Uterus (tissue), 3 donors: ENCODE measurements at regions not wholly inside any gene's neighbourhood (a gene's known extent, or its start where the extent isn't known, plus 50 kb on each side); places are given as distances from the start of the nearest gene placed in this dataset.

ENCODE experiments used
- DNase-seq, 2 donors: peaks; one replicate each; pipeline ENCODE4 v3.0.0-alpha.2; 2019 to 2020
- H3K27ac ChIP-seq, 2 donors: fragments of 200-600 bp; sonication (generic); 1 replicate in 1 of 2; 2 replicates in 1 of 2; pipeline ENCODE4 v1.5.1; 2016 to 2018
- H3K27me3 ChIP-seq, 2 donors: fragments of 200-600 bp; sonication (generic); one replicate each; pipeline ENCODE4 v1.5.1; 2018 to 2019; ENCODE audit warnings: control low read depth in 1 of 2
- H3K36me3 ChIP-seq, 2 donors: fragments of 200-600 bp; sonication (generic); one replicate each; pipeline ENCODE4 v1.5.1; 2019; ENCODE audit warnings: control low read depth in 1 of 2
- H3K4me1 ChIP-seq, 2 donors: fragments of 200-600 bp; sonication (generic); one replicate each; pipeline ENCODE4 v1.5.1; 2018 to 2019; ENCODE audit warnings: control low read depth in 1 of 2
- H3K4me3 ChIP-seq, 2 donors: fragments of 200-600 bp; sonication (generic); 1 replicate in 1 of 2; 2 replicates in 1 of 2; pipeline ENCODE4 v1.5.1; 2018 to 2019; ENCODE audit warnings: mild to moderate bottlenecking in 1 of 2
- H3K9me3 ChIP-seq, 2 donors: fragments of 200-600 bp; sonication (generic); one replicate each; pipeline ENCODE4 v1.5.1; 2019; ENCODE audit warnings: control low read depth in 1 of 2
- POLR2A ChIP-seq, 2 donors: fragments of 450-650 bp; IDR thresholded peaks; one replicate each; pipeline ENCODE4 v1.6.1; 2016; ENCODE audit warnings: antibody characterized with exemption in 2 of 2, mild to moderate bottlenecking in 1 of 2, moderate library complexity in 1 of 2
- intact Hi-C: fragments of 100-400 bp; cut with DNase I; formaldehyde crosslinking; loops from one replicate; pipeline ENCODE4 v1.15.1; 2023; ENCODE audit warnings: low total_unique reads
- TF ChIP-seq, protein P1 (sequence below), 4 experiments: fragments of 200-600 bp in 2 of 4; fragments of 450-650 bp in 2 of 4; sonication (generic) in 2 of 4; IDR thresholded peaks; one replicate each; pipeline ENCODE4 v1.5.1; 2016 to 2019; ENCODE audit warnings: antibody characterized with exemption in 4 of 4, mild to moderate bottlenecking in 2 of 4, moderate library complexity in 1 of 4
- donor health status: DM: yes; HTN: yes; CAD: no.

DNA sequence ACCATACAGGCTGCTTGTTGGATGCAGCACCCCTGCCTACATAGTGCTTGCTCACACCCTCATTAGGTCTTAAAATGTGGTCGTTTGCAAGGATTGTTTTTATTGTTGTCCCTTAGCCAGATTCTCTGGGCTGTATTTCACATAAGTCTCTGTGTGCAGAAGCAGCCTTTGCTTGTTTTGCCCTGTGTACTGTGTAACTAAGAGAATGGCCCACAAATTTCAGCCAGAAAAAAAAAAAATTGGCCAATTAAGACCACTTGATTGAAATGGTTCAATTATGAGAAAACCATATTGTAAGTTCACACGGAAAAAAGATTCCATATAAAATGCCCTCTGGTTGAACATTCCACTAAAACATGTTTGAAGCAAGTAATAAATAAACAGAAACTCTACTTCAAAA lies 377.1 kb upstream of the SOX11 start:
- H3K36me3 ChIP-seq = no peaks in the 10 kb centered on the region
- intact Hi-C loops = no loop called here
- no peak overlapping the region for H3K4me3 ChIP-seq
- no peaks in the 10 kb centered on the region for H3K9me3 ChIP-seq
- H3K4me1 ChIP-seq = no peaks in the 10 kb centered on the region
- H3K27me3 ChIP-seq = no peaks in the 10 kb centered on the region
- no peak overlapping the region for H3K27ac ChIP-seq
- no peak for TF ChIP-seq POLR2A (IDR thresholded peaks at IDR 0.05)
- TF ChIP-seq, protein P1, sequence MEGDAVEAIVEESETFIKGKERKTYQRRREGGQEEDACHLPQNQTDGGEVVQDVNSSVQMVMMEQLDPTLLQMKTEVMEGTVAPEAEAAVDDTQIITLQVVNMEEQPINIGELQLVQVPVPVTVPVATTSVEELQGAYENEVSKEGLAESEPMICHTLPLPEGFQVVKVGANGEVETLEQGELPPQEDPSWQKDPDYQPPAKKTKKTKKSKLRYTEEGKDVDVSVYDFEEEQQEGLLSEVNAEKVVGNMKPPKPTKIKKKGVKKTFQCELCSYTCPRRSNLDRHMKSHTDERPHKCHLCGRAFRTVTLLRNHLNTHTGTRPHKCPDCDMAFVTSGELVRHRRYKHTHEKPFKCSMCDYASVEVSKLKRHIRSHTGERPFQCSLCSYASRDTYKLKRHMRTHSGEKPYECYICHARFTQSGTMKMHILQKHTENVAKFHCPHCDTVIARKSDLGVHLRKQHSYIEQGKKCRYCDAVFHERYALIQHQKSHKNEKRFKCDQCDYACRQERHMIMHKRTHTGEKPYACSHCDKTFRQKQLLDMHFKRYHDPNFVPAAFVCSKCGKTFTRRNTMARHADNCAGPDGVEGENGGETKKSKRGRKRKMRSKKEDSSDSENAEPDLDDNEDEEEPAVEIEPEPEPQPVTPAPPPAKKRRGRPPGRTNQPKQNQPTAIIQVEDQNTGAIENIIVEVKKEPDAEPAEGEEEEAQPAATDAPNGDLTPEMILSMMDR (IDR thresholded peaks at IDR 0.05) = no peak
- DNase-seq = no peak

DNA sequence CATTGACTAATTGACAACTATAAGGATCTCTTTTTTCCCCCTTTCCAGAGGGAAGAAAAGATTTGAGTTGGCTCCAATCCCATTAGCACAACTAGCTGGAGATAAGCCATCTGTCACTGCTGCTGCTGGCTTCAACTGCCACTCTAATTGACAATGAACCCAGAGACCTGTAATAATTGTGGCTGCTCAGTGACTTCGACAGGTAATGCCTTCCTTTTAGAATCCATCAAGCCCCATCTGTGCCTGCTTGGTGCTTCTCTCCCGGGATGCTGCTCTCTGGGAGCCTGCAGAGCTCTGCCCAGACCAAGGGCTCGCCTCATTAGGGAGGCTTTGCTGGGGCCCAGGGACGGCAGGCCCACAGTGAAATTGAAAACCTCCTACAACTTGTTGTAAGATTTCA lies 376.7 kb upstream of the SOX11 start:
- Histone ChIP-seq H3K4me3 (no peak overlapping the region), H3K36me3 (no peaks in the 10 kb centered on the region), H3K9me3 (no peaks in the 10 kb centered on the region), H3K27ac (no peak overlapping the region), H3K4me1 (no peaks in the 10 kb centered on the region), H3K27me3 (no peaks in the 10 kb centered on the region)
- no peak for TF ChIP-seq POLR2A (IDR thresholded peaks at IDR 0.05)
- TF ChIP-seq, protein P1 (IDR thresholded peaks at IDR 0.05) = no peak
- intact Hi-C loops = no loop called here
- DNase-seq = no peak

DNA sequence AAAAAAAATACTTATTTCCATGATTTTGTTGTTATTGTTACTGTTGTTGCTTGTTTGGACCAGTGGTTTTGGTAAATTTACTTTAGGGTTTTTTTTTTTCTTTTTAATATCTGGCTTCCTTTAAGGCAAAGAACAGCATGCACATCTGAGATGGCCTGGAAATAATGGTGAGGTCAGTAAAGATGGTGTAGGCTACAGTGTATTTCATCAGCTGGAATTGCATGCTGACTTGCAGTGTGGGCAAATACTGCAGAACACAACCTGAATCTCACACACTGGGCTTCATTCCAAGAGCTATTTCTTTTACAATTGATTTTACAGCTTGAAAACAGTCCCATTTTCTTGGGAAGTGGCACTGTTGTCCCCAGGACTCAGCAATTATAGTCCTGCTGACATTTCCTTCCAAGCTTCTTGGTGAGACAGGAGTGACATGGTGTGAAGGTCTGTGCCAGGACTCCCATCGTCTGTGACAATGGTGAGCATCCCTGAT lies 376.1 kb upstream of the SOX11 start:
- Histone ChIP-seq H3K27ac (no peak overlapping the region), H3K36me3 (no peaks in the 10 kb centered on the region), H3K4me3 (no peak overlapping the region), H3K27me3 (no peaks in the 10 kb centered on the region), H3K9me3 (no peaks in the 10 kb centered on the region), H3K4me1 (no peaks in the 10 kb centered on the region)
- DNase-seq = no peak
- intact Hi-C loops = no loop called here
- TF ChIP-seq, protein P1 (IDR thresholded peaks at IDR 0.05) = no peak
- TF ChIP-seq POLR2A (IDR thresholded peaks at IDR 0.05) = no peak

DNA sequence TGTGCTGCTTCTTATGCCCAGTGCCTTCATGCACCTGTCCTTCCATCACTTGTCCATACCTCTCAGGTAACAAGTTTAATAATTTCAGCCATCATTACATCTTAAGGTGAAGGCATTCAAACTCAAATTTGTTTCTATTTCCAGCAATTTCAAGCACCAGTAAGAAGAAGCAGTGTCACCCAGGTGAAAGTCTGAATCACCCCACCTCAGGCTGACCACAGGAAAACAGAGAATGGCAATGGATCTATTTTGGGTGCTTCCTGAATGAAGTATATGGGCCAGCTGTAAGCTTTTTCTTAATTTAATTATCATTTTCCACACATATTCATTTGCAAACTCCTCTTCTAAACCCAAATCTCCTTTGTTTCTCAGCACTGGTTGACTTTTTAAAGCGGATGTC lies 372.7 kb upstream of the SOX11 start:
- Histone ChIP-seq H3K27ac (no peak overlapping the region), H3K4me3 (no peak overlapping the region), H3K36me3 (no peaks in the 10 kb centered on the region), H3K27me3 (no peaks in the 10 kb centered on the region), H3K9me3 (no peaks in the 10 kb centered on the region), H3K4me1 (no peaks in the 10 kb centered on the region)
- intact Hi-C loops = no loop called here
- no peak for DNase-seq
- no peak for TF ChIP-seq POLR2A (IDR thresholded peaks at IDR 0.05)
- TF ChIP-seq, protein P1 (IDR thresholded peaks at IDR 0.05) = no peak

DNA sequence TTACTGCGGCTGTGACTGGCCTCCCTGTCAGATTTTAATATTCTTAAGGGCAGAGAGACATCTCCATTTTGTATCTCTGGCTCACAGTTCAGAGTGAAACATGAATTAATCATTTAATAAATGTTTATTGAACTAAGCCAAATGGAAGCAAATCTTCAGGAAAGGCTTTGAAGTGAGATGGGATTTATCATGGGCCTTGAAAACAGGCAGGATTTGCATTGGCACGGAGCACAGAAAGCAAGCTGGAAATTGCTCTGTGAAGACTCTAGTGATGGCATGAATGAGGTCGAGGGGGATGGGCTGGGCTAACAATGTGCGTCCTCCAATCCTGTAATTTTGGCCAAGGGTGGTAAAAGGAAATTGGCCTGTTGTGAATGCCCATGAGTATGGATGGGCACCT lies 369.8 kb upstream of the SOX11 start:
- no peak for DNase-seq
- intact Hi-C loops = no loop called here
- no peak for TF ChIP-seq POLR2A (IDR thresholded peaks at IDR 0.05)
- TF ChIP-seq, protein P1 (IDR thresholded peaks at IDR 0.05) = no peak

More for the DNA sequence above, 369.8 kb upstream of the SOX11 start:
- Histone ChIP-seq H3K9me3 (no peaks in the 10 kb centered on the region), H3K4me3 (no peak overlapping the region), H3K36me3 (no peaks in the 10 kb centered on the region), H3K27me3 (no peaks in the 10 kb centered on the region), H3K4me1 (no peaks in the 10 kb centered on the region), H3K27ac (no peak overlapping the region)
